ENCODE measurements at regions not wholly inside any gene's neighbourhood (a gene's known extent, or its start where the extent isn't known, plus 50 kb on each side); places are given as distances from the start of the nearest gene placed in this dataset.
"Not testable (repeated sequence)": the region's sequence is repeated elsewhere in the genome, so short reads cannot be mapped to it uniquely, and the experiment has no call there.

DNA sequence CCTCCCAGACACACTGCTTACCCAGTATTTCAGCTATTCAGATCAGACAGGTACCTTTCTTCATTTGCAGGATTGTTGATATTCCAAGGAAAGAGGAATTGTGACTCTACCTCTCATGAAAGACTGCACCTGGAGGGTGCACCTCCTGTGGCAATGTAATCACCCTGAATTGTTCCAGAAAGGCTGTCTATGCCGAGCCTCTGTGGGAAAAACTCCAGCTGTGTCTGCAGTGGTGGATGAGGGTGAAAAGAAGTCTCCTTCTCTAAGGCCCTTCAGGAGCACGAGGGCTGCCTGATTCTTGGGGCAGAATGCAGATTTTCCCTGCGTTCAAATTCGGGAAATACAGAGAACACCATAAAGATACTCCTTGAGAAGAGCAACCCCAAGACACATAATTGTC lies 108.2 kb upstream of the ADAMTS3 start:
- DNase-seq (ENCODE audit: low read depth), result no peak

DNA sequence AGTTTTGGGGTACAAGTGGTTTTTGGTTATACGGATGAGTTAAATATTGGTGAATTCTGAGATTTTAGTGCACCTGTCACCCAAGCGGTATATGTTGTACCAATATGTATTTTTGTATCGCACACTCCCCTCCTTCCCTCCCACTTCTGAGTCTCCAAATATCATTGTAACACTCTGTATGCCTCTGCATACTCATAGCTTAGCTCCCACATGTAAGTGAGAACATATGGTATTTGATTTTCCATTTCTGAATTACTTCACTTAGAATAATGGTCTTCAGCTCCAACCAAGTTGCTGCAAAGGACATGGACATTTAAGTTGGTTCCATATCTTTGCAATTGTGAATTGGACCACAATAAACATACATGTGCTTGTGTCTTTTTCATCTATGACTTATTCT lies 103.0 kb upstream of the ADAMTS3 start:
- no peak for DNase-seq (ENCODE audit: low read depth)

DNA sequence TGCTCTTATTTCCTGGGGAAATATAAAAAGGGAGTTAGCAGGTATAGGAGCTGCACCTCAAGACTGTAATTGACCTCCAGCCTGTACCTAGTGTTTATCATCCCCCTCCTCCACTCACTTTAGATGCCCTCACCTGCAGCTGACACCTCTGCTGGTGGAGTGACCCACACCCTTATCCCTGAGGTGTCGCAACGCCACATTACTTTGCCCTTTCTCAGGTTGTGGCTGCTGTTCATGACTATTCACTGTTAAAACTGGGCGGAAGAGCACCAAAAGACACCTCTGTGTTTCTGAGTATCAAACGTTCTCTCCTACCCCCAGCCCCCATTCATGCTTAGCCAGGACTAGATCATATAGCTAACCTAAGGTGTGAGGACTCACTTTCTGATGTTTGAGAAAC lies 101.5 kb upstream of the ADAMTS3 start:
- DNase-seq (ENCODE audit: low read depth), result no peak

DNA sequence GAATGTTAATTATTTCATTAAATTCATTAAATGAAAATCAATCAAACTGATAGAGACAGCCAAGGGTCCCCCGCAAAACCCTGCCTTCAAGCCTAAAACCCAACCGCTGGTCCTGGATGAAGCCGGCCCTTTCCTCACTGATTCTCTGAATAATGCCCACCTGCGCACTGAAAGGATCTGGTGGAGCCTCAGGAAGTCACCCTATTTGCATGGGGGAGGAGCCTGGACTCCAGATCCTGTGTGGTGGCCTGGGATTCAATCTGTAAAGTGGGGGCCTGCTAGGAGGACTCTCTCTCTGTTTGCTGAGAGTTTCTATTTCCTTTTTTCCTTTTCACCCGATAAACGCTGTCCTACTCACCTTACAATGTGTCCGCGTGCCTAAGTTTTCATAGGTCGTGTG lies 97.9 kb upstream of the ADAMTS3 start:
- no peak for DNase-seq (ENCODE audit: low read depth)

DNA sequence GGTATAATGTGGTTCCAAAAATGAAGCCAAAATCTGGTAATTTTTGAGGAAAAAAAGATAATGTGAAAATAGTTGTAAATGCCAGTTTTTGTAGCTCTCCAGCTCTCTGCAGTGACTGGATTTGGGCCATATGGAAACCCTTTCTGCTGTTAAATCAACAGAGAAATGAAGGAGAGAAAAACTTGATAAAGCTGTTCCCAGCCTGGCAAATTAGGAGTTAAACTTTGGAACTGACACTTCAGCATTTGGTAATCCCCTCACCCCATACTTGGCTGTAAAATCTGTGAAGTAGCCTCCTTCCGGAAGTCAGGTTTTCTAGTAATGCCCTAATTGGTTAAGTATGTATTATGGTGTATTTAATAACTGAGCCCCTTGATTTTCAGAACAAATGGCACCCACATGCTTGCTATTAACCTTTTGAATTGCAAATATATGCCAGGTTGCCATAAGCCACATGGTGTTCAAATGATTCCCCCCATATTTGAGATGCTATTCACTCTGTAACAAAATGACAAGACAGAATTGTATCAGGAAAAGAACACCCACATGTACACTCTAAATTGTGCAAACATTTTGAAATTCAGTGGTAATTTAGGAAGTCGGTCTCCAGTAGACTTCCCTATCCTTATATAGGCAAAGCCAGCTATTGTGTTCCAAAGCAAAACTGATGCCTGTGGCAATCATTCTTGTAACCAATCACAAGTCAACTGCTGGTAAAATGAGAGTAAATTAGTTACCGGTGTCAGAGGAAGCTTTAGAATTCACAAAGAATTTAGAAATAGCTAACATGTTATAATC lies 96.3 kb upstream of the ADAMTS3 start:
- no peak for DNase-seq (ENCODE audit: low read depth)

DNA sequence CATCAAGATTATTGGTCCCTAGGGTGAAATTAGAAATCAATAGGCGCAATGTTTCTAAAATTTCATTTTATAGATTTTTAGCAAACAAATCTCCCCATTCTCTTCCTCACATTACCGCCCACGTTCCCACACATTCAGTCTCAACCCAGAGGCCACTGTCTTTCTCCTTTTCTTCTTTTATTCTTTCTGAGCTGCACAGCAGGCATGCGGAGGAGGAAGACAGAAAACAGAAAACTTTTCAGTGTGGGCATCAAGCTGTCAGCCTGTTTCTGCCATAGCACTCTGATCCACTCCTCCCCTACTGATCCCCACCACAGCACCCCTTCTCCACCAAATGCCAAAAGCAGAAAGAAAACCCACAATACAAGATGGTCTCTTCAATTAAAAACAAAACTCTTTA lies 94.8 kb upstream of the ADAMTS3 start:
- no peak for DNase-seq (ENCODE audit: low read depth)

DNA sequence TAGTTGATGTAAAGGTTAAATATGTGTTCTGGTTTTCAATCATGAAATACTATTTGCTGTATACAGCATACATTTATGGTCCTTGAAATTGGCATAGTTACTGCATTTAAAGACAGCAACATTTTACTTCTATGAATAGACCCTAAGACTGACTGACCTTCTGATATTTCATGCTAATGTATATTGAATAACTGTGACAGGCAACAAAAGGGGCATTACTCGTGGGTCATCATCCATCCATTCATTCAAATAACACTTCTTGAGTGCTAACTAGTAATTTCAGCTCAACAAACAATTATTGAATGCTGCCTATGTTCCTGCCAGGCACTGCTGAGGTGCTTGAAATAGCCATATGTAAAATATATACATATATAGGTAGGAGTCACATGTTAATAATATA lies 92.8 kb upstream of the ADAMTS3 start:
- DNase-seq (ENCODE audit: low read depth), result no peak

DNA sequence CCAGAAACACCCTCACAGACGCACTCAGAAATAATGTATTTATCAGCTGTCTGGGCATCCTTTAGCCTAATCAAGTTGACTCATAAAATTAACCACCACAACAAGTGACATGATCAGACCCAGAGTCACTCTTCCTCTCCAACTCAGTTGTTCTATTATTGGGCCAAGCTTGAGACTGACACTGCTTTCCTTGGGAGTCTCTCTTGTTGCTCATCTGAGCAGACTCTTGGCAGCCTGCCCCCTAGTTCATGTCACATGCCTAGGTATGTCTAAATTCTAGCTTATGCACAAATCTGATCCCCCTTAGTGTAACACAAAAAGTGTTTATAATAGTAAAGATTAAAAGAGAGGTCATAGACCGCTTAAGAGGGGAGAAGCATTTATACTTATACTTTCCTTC lies 72.6 kb upstream of the ADAMTS3 start:
- no peak for DNase-seq (ENCODE audit: low read depth)

DNA sequence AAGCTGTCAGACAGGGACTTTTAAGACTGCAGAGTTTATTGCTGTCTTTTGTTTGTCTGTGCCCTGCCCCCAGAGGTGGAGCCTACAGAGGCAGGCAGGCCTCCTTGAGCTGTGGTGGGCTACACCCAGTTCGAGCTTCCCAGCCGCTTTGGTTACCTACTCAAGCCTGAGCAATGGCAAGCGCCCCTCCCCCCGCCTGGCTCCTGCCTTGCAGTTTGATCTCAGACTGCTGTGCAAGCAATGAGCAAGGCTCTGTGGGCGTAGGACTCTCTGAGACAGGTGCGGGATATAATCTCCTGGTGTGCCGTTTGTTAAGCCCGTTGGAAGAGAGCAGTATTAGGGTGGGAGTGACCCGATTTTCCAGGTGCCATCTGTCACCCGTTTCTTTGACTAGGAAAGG lies 67.8 kb upstream of the ADAMTS3 start:
- not testable (repeated sequence) for DNase-seq (ENCODE audit: low read depth)

DNA sequence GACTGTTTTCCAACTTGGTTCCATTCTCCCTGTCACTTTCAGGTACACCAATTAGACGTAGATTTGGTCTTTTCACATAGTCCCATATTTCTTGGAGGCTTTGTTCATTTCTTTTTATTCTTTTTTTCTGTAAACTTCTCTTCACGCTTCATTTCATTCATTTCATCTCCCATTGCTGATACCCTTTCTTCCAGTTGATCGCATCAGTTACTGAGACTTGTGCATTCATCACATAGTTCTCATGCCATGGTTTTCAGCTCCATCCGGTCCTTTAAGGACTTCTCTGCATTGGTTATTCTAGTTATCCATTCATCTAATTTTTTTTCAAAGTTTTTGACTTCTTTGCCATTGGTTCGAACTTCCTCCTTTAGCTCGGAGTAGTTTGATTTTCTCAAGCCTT lies 66.9 kb upstream of the ADAMTS3 start:
- DNase-seq (ENCODE audit: low read depth), result not testable (repeated sequence)

DNA sequence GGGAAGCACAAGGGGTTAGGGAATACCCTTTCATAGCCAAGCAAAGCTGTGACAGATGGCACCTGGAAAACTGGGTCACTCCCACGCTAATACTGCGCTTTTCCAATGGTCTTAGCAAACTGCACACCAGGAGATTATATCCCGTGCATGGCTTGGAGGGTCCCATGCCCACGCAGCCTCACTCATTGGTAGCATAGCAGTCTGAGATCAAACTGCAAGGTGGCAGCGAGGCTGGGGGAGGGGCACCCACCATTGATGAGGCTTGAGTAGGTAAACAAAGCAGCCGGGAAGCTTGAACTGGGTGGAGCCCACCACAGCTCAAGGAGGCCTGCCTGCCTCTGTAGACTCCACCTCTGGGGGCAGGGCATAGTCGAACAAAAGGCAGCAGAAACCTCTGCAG lies 63.2 kb upstream of the ADAMTS3 start:
- not testable (repeated sequence) for DNase-seq (ENCODE audit: low read depth)

DNA sequence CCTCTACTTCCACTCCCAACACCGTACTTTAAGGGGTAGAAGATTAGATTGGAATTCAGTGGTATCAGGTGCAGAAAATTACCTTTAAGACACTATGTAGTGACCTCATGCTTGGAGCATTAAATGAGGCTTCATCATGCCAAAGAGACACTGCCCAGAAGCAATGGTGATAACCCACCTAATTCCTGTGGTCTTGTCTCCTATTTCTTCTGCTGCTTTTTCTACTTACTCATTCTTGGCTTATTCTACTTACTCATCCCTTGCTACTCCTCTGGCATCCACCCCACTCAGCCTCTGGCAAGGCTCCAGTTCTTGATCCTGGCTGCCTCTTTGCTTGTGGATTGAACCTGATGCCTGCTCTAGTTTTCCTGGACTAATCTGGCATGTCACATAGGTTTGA lies 62.3 kb upstream of the ADAMTS3 start:
- no peak for DNase-seq (ENCODE audit: low read depth)

DNA sequence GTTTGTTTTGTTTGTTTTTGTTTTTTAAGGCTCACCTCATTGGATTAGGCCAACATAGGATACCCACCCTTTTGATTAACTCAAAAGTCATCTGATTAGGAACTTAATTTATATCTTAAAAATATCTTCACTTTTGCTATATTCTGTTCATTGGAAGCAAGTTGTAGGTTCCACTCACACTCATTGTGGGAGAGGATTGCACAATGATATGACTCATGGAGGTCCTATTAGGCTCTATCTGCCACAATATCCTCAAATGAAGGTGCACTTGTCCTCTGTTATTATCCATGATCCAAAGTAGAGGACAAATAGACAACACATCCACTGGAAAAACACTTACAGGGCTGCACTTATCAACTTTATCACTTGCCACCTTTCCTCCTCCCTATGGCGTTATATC lies 60.5 kb upstream of the ADAMTS3 start:
- no peak for DNase-seq (ENCODE audit: low read depth)

DNA sequence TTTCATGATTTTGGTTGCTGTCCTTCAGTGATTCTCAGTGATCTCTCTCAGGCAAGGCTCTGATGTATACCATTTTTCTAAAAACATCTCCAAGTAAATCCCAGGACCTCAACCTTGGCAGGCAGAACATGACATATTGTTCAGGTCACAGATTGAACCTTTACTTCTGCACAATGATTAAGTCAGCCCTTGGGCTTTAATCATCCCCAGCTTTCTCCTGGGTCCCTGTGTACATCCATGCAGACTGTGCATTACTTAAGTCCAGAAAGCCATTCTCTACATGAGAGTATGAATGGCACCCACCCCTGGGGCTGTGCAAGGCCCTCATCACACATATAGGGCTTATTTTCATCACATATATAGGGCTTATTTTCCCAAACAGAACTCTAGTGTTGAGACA lies 58.7 kb upstream of the ADAMTS3 start:
- DNase-seq (ENCODE audit: low read depth), result no peak

All from T follicular helper cell (primary cell).